NOMO-1 (cell line): ENCODE measurements at regions not wholly inside any gene's neighbourhood (a gene's known extent, or its start where the extent isn't known, plus 50 kb on each side); places are given as distances from the start of the nearest gene placed in this dataset.

Experiments
- DNase-seq, 2 experiments: peaks; one replicate each; lab custom pipeline; 2025; ENCODE audit not compliant: unreplicated experiment in 2 of 2; lab: John Stamatoyannopoulos, UW

DNA sequence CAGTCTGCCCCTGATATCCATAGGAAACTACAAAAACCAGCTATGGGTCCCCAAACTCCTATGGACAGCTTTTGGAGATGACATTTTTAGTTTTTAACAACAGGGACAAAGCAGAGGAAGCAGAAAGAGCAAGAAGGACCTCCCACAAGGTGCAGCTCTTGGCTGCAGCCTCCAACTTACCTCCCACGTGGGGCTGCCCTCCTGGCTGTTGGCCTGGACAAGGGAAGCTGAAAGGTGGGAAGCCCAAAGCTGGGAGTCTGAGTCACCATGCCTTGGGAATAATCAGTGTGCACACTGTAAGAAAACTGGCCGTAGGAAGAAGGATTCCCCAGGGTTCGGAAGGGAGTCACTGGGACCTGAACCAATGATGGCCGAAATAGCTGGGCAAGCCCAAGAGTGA, 51.8 kb upstream of the PAX1 start:
- no peak for DNase-seq

DNA sequence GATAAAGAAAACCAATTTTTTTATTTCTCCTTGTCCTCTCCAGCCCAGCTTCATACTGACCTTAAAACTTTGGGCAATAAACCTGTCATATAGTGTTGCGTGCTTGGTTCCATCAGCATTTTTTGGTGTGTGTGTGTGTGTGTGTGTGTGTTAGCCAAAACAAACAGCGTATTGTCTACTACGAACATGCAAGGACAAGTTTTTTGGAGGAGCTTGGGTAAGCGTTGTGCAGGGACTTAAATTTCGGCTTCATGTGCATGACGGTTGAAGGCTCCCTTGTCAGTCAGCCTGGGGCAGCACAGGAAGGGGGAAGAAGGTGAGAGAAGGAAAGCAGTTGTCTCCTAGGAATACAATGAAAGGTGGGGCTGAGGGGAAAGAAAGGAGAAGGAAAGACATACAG, 62.0 kb upstream of the PAX1 start:
- no peak for DNase-seq

DNA sequence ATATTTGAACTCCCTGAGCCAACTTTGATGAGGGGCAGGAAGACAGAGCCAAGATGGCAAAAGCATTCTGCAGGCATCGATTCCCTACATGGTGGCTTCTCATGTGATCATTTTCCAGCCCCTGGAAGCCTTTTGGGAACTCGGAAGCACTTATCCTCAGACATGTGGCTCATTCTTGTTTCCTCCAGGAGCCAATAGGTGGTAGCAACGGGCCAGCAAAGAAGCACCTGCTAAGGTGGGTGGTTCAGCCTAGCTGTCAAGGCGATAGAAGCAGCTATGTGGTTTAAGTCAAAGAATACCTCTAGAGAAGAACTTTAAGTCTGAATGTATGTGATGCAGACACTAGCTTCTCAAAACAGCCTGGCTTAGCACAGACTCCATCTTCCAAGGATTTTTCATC, 64.9 kb upstream of the PAX1 start:
- DNase-seq: no peak

DNA sequence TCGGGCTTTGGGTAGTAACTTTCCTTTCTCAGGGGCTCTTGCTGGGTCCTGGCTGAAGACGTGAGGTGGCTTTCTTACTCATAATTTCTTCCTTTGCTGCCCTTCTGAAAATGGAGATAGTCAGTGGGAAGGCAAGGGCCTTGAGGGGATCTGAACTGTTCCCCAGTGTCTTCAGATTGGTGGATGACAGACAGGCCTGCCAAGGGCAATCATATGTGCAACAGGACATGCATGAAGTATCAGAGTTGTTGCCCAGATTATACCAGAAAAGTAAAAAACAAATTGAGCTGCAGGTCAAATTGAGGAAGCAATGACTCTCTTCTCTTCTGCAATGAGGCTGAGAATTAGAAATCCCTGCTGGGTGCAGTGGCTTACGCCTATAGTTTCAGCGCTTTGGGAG, 71.6 kb upstream of the PAX1 start:
- DNase-seq: no peak

DNA sequence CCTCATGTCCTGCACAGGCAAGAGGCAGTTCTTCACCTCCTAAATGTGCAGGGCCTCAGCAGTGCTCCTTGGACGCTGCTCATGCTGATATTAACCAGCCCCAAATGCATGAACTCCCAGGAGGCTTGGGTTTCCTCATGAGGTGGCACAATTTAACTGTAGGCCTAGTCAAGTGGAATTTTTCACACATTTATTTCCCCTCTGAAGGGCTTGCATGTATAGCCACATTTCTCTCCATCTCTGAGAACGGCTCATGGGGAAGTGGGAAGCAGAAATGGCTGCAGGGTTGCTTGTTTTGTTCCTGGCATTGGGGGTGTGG, 72.8 kb upstream of the PAX1 start:
- no peak for DNase-seq

DNA sequence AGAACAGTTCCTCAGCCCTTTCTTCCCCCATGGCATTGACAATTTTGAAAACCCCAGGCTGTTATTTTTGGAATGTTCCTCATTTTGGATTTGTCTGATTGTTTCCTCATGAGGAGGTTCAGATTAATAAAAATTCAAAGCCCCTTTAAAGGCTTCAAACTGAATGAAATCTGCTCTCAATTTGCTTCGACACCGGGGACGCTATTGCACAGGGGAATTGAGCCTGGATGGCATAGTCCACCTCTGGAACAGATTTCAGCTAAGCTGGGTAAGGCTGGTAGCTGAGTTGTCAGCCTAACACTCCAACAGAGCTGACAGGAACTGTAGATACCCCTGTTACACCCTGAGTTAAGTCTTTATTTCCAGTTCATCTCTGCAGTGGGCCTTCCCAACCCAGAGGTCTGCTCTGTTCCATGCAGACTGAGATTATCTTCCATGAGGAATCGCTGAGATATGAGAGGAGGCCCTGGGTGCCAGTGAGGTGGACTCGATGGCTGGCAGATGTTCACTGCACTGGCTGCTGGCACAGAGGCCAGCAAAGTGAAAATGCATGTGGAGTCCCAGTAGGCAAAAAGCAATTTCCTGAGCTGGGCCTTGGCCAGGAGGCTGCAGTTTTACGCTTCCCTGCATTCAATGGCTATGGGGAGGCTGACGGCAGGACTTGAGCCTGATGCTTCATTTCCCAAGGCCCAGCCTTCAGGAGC, 73.3 kb upstream of the PAX1 start:
- DNase-seq: no peak

DNA sequence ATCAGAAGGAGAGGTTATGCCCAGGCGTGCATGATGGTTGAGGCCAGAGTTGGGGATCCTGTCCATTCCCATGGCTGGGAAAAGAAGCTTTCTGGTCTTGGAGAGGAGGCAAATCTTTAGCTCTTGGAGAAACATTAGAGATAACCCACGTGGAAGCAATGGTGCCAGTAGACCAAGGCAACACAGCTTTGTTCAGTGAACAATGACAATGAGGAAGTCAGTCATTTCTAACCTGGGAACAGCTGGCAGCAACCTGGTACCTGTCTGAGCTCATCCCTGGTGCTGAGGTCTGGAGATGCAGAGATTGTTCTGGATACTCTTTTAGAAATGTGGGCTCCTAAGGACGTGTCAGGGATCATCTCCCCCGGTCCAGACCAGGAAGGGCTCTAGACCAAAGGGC, 76.7 kb upstream of the PAX1 start:
- no peak for DNase-seq

DNA sequence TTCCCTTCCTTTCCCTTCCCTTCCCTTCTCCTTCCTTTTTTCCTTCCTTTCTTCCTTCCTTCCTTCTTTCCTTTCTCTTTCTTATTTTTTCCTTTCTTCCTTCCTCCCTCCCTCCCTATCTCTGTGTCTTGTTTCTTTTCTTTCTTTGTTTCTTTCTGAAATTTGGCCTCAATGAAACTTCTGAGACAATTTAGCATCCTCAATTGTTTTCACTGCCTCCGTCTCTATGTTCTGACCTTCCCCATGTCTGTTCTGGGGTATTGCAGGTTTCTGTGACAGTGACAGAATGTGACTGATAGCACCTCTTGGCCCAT, 81.7 kb upstream of the PAX1 start:
- DNase-seq: no peak

DNA sequence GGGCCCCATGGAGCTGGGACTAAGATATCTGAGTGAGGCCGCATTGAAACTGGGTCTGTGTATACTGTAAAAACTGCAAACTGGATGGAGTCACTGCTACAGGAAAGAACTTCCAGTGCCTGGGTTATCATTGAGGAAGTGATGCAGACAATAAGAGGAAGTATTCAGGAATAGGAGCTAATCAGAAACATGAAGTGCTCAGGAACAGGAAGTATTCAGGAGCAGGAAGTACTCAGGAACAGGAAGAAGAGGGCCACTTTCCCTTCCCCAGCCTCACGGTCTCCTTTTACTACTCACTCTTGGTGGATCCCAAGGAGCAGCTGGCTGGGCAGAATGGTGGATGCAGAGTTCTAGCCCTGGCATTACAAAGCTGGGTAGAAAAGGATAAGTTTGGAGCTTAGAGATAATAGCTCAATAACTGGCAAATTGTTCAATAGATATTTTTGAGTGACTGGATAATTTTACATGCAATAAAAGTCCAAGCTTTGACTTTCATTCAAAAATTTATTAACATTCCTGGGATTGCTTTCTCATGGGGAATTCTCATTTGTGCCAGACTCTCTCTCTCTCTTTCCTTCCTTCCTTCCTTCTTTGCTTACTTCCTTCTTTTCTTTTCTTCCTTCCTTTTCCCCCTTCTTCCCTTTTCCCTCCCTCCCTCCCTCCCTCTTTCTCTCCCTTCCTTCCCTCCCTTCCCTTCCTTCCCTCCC, 82.2 kb upstream of the PAX1 start:
- DNase-seq: peak in 1 of 2 experiments; percentile 52

DNA sequence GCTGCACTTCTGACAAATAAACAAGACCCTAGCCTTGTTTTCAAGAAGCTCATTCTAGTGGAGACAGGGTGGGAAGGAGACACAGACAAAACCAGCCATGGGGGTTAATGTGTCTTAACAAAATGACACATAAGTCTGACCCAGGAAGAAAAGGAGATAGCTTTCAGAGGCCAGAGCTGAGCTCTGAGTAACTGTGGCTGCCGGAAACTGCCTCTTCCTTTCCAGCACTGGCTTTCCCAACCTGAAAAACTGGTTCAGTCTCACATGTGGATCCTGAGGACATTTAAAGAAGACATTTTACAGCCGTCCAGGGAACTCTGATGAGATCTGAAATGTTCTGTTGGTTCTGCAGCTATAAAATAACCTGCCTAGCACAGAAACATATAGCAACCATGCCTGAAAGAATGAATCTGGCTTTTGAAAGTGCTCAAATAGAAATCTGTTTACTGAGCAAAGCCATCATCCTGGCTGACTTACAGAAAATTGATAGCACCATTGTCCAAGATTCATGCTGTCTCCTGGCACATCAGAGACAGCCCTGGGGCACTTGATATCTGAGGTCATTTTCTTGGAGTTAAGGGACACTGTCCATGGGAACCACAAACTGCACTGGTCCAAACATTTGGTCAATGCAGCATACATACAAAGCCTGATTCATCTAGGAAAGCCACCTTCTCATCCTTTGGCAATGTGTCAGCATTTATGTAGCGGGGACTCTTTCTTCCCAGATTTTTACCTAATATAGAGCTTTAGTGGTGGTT, 83.2 kb upstream of the PAX1 start:
- no peak for DNase-seq

DNA sequence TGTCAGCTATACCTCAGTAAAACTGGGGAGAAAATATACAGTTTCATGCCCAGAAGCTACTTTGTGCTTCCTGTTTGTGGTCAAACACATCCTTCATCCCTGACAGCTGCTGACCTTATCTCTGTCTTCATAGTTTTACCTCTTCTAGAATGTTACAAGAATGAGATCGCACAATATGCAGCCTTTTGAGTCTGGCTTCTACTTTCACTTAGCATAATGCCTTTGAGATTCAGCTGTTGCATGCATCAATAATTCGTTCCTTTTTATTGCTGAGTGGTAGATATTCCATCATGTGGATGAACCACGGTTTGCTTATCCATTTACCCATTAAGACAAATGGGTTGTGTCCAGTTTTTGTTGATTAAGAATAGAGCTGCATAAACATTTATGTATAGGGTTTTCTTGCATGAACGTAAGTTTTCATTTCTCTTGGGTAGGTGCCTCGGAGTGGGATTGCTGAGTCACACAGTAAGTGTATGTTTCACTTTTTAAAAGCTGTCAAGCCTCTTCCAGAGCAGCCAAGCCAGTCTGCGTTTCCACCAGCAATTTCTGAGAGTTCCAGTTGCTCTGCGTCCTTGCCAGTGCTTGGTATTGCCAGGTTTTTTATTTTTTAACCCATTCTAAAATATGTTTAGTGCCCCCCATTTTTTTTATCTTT, 86.6 kb upstream of the PAX1 start:
- no peak for DNase-seq

DNA sequence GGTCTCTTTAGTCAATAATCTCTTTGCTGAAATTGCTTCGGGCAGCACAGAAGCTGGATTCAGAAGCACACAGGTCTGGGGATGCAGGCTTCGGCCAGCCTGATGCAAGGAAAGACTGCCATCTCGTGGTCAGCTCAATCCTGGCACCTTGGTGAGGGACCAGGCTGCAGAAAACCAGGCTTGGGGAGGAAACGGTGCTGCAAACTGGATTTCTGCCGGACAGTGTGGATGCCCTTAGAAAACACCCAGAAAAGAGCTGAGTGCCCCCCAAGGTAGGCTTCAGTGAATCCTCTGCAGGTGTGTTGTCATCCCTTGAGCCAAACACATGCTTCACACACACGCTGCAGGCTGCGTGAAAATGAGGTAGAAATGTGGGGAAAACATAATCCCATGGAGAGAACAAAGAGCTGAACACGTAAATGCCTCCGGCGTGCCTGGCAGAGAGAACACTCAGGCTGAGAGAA, 89.8 kb upstream of the PAX1 start:
- peak; percentile 14 to 40 for DNase-seq

DNA sequence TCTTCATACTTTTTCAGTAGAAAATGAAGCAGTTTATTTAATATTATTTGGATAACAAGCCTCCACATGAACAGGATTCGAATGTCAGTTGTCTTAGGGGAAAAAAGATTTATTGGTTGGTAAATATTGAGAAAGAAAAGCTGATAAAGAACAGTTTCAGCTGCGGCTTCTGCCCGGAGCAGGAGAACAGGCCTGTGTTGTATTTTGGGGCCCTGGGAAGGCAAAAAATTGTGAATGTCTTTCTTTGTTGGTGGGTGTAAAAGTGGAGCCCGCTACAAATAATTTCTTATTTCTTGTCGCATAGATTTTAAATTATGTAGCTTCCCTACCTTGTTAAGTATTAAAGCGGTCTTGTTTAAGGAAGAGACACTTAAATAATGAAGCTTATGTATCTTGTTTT, 90.5 kb upstream of the PAX1 start:
- no peak for DNase-seq

DNA sequence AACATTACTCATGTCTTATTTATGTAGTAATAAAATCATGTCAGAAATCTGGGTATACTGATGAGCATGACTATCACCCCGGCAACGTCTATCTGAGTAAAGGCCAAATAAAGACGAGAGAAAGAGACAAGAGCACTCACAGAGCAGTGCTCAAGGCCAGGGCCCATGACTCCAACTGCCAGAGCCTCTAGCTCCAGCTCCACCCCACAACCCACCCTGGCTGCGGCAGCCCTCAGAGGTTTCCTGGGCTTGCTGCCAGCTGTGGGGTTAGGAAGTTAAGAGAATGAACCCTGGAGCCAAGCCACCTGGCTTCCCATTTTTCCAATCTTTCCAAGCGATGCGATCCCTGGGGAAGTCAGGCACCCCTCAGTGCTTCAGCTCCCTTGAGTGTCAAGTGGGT, 92.0 kb upstream of the PAX1 start:
- DNase-seq: no peak

DNA sequence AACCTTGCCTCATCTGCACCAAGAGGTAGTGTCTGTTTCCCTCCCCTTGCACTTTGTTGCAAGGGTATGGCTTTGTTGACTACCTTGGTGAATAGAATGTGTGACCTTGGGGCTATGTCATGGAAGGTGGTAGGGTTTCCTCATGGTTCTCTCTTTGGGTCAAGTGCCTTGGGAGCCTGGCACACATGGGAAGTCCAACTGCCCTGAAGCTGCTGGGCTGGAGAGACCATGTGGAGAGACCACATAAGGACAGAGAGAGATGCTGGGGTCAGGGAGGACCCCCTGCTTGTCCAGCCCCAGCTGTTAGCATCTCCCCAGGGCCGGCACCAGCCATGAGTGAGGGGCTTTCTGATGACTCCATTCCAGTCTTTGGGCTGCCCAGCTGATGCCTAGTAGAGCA, 95.5 kb upstream of the PAX1 start:
- DNase-seq: no peak

DNA sequence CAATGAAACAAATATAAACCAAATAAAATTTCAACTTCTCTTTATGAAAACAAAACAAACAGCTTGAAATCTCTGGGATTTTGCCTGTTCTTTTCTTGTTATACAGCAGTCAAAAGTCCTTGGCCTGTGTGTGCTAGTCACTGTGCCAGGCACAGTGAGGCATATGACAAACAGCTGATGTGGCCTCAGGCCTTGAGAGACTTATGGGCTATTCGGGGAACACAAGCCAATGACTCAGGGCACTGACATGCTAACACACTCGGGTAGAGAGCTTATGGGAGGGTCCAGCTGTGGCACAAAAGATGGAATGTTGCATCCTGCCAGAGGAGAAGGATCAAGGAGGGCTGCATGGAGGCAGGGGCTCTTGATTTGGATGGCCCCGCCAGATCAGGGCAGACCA, 95.4 kb upstream of the NKX2-2 start:
- no peak for DNase-seq

DNA sequence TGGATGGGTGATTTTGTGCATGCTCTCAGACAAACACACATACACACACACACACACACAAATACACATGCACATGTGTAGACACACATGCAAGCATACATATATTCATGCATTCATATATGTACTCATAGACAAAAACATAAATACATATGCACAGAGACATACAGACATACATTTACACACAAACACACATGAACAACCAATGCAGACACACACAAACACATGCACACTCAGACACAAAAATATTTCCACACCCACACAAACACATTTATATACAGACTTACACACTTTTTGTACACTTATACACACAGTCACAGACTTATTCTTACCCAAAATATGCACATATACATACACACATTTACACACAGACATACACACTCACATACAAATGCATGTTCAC, 94.9 kb upstream of the NKX2-2 start:
- no peak for DNase-seq

DNA sequence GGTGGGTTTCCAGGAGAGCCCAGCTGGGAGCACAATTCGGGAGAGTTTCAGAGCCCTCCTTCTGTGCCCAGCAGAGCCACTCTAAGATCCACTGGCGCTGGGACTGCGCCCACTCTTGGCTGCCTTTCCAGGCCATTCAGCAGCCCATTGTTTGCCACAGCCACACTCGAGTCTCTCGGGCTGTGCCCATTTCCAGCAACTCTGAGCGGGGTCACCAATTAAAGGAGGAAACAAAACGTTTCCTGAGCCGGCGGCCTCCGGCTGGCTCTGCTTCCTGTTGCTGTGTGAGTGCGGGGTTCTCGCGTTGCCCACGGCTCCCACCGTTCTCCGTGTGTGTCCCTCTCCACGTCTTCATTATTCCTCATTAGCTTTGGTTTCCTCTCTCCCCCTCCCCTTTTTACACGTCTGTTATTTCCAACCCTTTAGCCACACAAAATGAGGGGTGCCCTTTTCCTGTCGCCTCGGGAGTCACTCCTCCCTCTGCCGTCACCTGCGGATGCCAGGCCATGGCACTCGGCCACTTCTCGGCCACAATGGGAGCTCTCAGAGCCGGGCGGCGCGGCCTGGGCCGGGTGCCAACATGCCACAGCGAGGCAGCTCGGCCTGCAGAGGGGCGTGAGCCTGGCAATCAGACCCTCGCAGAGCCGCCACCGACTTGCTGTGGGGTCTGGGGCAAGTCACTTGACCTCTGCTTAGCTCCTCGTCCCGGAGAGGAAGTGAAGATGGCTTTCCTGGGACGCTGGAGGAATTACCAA, 94.3 kb upstream of the NKX2-2 start:
- DNase-seq: no peak

DNA sequence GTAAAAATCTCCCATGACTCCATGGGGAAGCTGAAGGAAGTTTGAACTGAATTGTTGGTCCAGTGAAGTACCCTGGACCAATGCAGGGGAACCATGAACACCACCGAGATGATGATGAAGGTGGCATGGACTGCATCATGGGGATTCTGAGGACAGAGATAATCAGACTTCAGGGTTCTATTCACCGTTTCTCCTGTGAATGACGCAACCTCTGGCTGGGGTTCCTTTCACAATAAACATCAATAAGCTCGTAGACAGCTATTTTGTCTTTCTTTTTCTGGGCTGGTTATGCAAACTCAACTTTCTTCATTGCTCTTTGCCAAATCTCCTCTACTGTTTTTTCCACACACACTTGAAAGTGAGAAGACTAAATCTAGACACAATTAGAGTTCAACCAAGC, 87.9 kb upstream of the NKX2-2 start:
- DNase-seq: no peak

DNA sequence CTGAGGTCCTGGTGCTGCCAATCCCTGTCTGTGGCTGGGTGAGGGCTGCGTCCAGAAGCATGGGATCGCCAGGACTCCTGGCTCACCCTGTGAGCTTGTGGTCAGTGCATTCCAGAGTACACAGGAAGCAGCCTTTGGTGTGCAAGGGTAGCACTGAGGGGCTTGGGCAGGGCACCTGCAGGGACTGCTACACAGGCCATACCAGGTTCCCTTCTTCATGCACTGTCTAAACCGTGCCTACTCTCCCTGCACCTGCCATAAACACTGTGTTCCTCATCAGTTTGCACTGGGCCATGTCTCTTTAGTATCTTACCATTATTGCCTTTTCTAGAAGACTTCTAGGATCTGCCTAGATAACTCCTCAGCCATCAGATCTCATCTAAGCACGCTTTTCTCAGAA, 72.8 kb upstream of the NKX2-2 start:
- no peak for DNase-seq
